ENCODE measurements at regions not wholly inside any gene's neighbourhood (a gene's known extent, or its start where the extent isn't known, plus 50 kb on each side); places are given as distances from the start of the nearest gene placed in this dataset.

GRCh38 chr13:58594747-58595600 lies 963.4 kb downstream of the PCDH17 start:
- Histone ChIP-seq H3K27me3 (no peaks in the 10 kb centered on the region), H3K9me3 (no peaks in the 10 kb centered on the region), H3K4me3 (ENCODE audit: low read depth, low read length) (no peak overlapping the region), H3K36me3 (no peaks in the 10 kb centered on the region), H3K4me1 (no peaks in the 10 kb centered on the region)
- no peak for DNase-seq
- no peak for TF ChIP-seq CTCF (IDR thresholded peaks at IDR 0.05; ENCODE audit: low read depth, low read length)

- no peak overlapping the region for H3K4me3 ChIP-seq (ENCODE audit: low read depth, low read length)
- no peak for TF ChIP-seq CTCF (IDR thresholded peaks at IDR 0.05; ENCODE audit: low read depth, low read length)
- DNase-seq = no peak
- H3K4me1 ChIP-seq = no peaks in the 10 kb centered on the region
- H3K36me3 ChIP-seq = no peaks in the 10 kb centered on the region
- no peaks in the 10 kb centered on the region for H3K27me3 ChIP-seq
- no peaks in the 10 kb centered on the region for H3K9me3 ChIP-seq
Observed at GRCh38 chr13:58597552-58597951, 966.0 kb downstream of the PCDH17 start.

- Histone ChIP-seq H3K36me3 (no peaks in the 10 kb centered on the region), H3K9me3 (no peaks in the 10 kb centered on the region), H3K4me3 (ENCODE audit: low read depth, low read length) (no peak overlapping the region), H3K27me3 (no peaks in the 10 kb centered on the region), H3K4me1 (no peaks in the 10 kb centered on the region)
- DNase-seq = no peak
- no peak for TF ChIP-seq CTCF (IDR thresholded peaks at IDR 0.05; ENCODE audit: low read depth, low read length)
Observed at GRCh38 chr13:58598241-58598640, 966.7 kb downstream of the PCDH17 start.

- no peaks in the 10 kb centered on the region; the same call in 1 of the 2 replicates for H3K9me3 ChIP-seq
- no peaks in the 10 kb centered on the region for H3K36me3 ChIP-seq
- no peak overlapping the region for H3K4me3 ChIP-seq (ENCODE audit: low read depth, low read length)
- no peaks in the 10 kb centered on the region for H3K27me3 ChIP-seq
- DNase-seq = no peak
- TF ChIP-seq CTCF (IDR thresholded peaks at IDR 0.05; ENCODE audit: low read depth, low read length) = no peak
- H3K4me1 ChIP-seq = no peaks in the 10 kb centered on the region; the same call in 1 of the 2 replicates
Observed at GRCh38 chr13:58611117-58611516, 979.6 kb downstream of the PCDH17 start.

- H3K9me3 ChIP-seq = no peaks in the 10 kb centered on the region; the same call in 1 of the 2 replicates
- DNase-seq = no peak
- H3K4me1 ChIP-seq = peaks cover 24% of the 10 kb centered on the region
- no peak for TF ChIP-seq CTCF (IDR thresholded peaks at IDR 0.05; ENCODE audit: low read depth, low read length)
- no peaks in the 10 kb centered on the region for H3K36me3 ChIP-seq
- H3K4me3 ChIP-seq (ENCODE audit: low read depth, low read length) = no peak overlapping the region
- H3K27me3 ChIP-seq = no peaks in the 10 kb centered on the region
Observed at GRCh38 chr13:58617880-58618665, 986.5 kb downstream of the PCDH17 start.

Data from BE2C (cell line).